ENCODE measurements at regions not wholly inside any gene's neighbourhood (a gene's known extent, or its start where the extent isn't known, plus 50 kb on each side); places are given as distances from the start of the nearest gene placed in this dataset.

- TF ChIP-seq CTCF (IDR thresholded peaks at IDR 0.05) (no peak), POLR2AphosphoS5 (IDR thresholded peaks at IDR 0.05) (no peak), POLR2A (IDR thresholded peaks at IDR 0.05) (no peak), EP300 (IDR thresholded peaks at IDR 0.05) (no peak)
Measured at GRCh38 chr4:30989508-30989907, 269.3 kb downstream of the PCDH7 start.

All from stomach (tissue), 4 donors.